ENCODE measurements at regions not wholly inside any gene's neighbourhood (a gene's known extent, or its start where the extent isn't known, plus 50 kb on each side); places are given as distances from the start of the nearest gene placed in this dataset.

GRCh38 chr2:49286045-49286444 is 131.7 kb upstream of the FSHR start:
- Histone ChIP-seq H3K27me3 (ENCODE audit: control insufficient read depth in 2 of 2, insufficient read depth in 1 of 2, low read length in 1 of 2) (no peaks in the 10 kb centered on the region), H3K36me3 (ENCODE audit: control insufficient read depth in 2 of 2, insufficient read depth in 2 of 2, low read length in 1 of 2) (no peaks in the 10 kb centered on the region), H3K4me3 (ENCODE audit: low read length in 2 of 2) (no peak overlapping the region), H3K27ac (ENCODE audit: low read depth in 1 of 2, low read length in 1 of 2) (no peak overlapping the region), H3K4me1 (ENCODE audit: control insufficient read depth in 2 of 2, insufficient read depth in 2 of 2, low read length in 2 of 2) (no peaks in the 10 kb centered on the region), H3K9me3 (ENCODE audit: control insufficient read depth in 2 of 2, insufficient read depth in 1 of 2, low read length in 1 of 2) (no peaks in the 10 kb centered on the region)
- 66% methylated on average over 2 of the region's 2 CpGs for WGBS
- no peak for DNase-seq (ENCODE audit: low read depth in 6 of 9, low spot score in 9 of 9)

GRCh38 chr2:49278561-49278960 is 124.2 kb upstream of the FSHR start:
- H3K36me3 ChIP-seq (ENCODE audit: control insufficient read depth in 2 of 2, insufficient read depth in 2 of 2, low read length in 1 of 2) = no peaks in the 10 kb centered on the region
- H3K27ac ChIP-seq (ENCODE audit: low read depth in 1 of 2, low read length in 1 of 2) = no peak overlapping the region
- H3K4me3 ChIP-seq (ENCODE audit: low read length in 2 of 2) = no peak overlapping the region
- H3K9me3 ChIP-seq (ENCODE audit: control insufficient read depth in 2 of 2, insufficient read depth in 1 of 2, low read length in 1 of 2) = no peaks in the 10 kb centered on the region
- H3K4me1 ChIP-seq (ENCODE audit: control insufficient read depth in 2 of 2, insufficient read depth in 2 of 2, low read length in 2 of 2) = no peaks in the 10 kb centered on the region
- DNase-seq (ENCODE audit: low read depth in 6 of 9, low spot score in 9 of 9) = no peak
- no peaks in the 10 kb centered on the region for H3K27me3 ChIP-seq (ENCODE audit: control insufficient read depth in 2 of 2, insufficient read depth in 1 of 2, low read length in 1 of 2)
- 68% methylated on average over 1 of the region's 1 CpG for WGBS

GRCh38 chr2:49278141-49278540 is 123.8 kb upstream of the FSHR start:
- Histone ChIP-seq H3K36me3 (ENCODE audit: control insufficient read depth in 2 of 2, insufficient read depth in 2 of 2, low read length in 1 of 2) (no peaks in the 10 kb centered on the region), H3K4me1 (ENCODE audit: control insufficient read depth in 2 of 2, insufficient read depth in 2 of 2, low read length in 2 of 2) (no peaks in the 10 kb centered on the region), H3K27me3 (ENCODE audit: control insufficient read depth in 2 of 2, insufficient read depth in 1 of 2, low read length in 1 of 2) (no peaks in the 10 kb centered on the region), H3K27ac (ENCODE audit: low read depth in 1 of 2, low read length in 1 of 2) (no peak overlapping the region), H3K4me3 (ENCODE audit: low read length in 2 of 2) (no peak overlapping the region), H3K9me3 (ENCODE audit: control insufficient read depth in 2 of 2, insufficient read depth in 1 of 2, low read length in 1 of 2) (no peaks in the 10 kb centered on the region)
- no peak for DNase-seq (ENCODE audit: low read depth in 6 of 9, low spot score in 9 of 9)

- Histone ChIP-seq H3K9me3 (ENCODE audit: control insufficient read depth in 2 of 2, insufficient read depth in 1 of 2, low read length in 1 of 2) (no peaks in the 10 kb centered on the region), H3K36me3 (ENCODE audit: control insufficient read depth in 2 of 2, insufficient read depth in 2 of 2, low read length in 1 of 2) (no peaks in the 10 kb centered on the region), H3K4me3 (ENCODE audit: low read length in 2 of 2) (no peak overlapping the region), H3K27me3 (ENCODE audit: control insufficient read depth in 2 of 2, insufficient read depth in 1 of 2, low read length in 1 of 2) (no peaks in the 10 kb centered on the region), H3K4me1 (ENCODE audit: control insufficient read depth in 2 of 2, insufficient read depth in 2 of 2, low read length in 2 of 2) (no peaks in the 10 kb centered on the region), H3K27ac (ENCODE audit: low read depth in 1 of 2, low read length in 1 of 2) (no peak overlapping the region)
- no peak for DNase-seq (ENCODE audit: low read depth in 6 of 9, low spot score in 9 of 9)
- WGBS = 70% methylated on average over 2 of the region's 2 CpGs
Measured at GRCh38 chr2:49271060-49271606, 116.8 kb upstream of the FSHR start.

- WGBS = 97% methylated on average over 6 of the region's 6 CpGs
- DNase-seq (ENCODE audit: low read depth in 6 of 9, low spot score in 9 of 9) = no peak
- Histone ChIP-seq H3K4me1 (ENCODE audit: control insufficient read depth in 2 of 2, insufficient read depth in 2 of 2, low read length in 2 of 2) (no peaks in the 10 kb centered on the region), H3K9me3 (ENCODE audit: control insufficient read depth in 2 of 2, insufficient read depth in 1 of 2, low read length in 1 of 2) (no peaks in the 10 kb centered on the region), H3K36me3 (ENCODE audit: control insufficient read depth in 2 of 2, insufficient read depth in 2 of 2, low read length in 1 of 2) (no peaks in the 10 kb centered on the region), H3K27me3 (ENCODE audit: control insufficient read depth in 2 of 2, insufficient read depth in 1 of 2, low read length in 1 of 2) (no peaks in the 10 kb centered on the region), H3K27ac (ENCODE audit: low read depth in 1 of 2, low read length in 1 of 2) (no peak overlapping the region), H3K4me3 (ENCODE audit: low read length in 2 of 2) (no peak overlapping the region)
Measured at GRCh38 chr2:49270091-49270490, 115.8 kb upstream of the FSHR start.

GRCh38 chr2:49265471-49265870 is 111.2 kb upstream of the FSHR start:
- DNase-seq (ENCODE audit: low read depth in 6 of 9, low spot score in 9 of 9) = no peak
- Histone ChIP-seq H3K4me3 (ENCODE audit: low read length in 2 of 2) (no peak overlapping the region), H3K9me3 (ENCODE audit: control insufficient read depth in 2 of 2, insufficient read depth in 1 of 2, low read length in 1 of 2) (no peaks in the 10 kb centered on the region), H3K27me3 (ENCODE audit: control insufficient read depth in 2 of 2, insufficient read depth in 1 of 2, low read length in 1 of 2) (no peaks in the 10 kb centered on the region), H3K27ac (ENCODE audit: low read depth in 1 of 2, low read length in 1 of 2) (no peak overlapping the region), H3K4me1 (ENCODE audit: control insufficient read depth in 2 of 2, insufficient read depth in 2 of 2, low read length in 2 of 2) (no peaks in the 10 kb centered on the region), H3K36me3 (ENCODE audit: control insufficient read depth in 2 of 2, insufficient read depth in 2 of 2, low read length in 1 of 2) (no peaks in the 10 kb centered on the region)
- WGBS = 76% methylated on average over 2 of the region's 2 CpGs

- DNase-seq (ENCODE audit: low read depth in 6 of 9, low spot score in 9 of 9) = no peak
- Histone ChIP-seq H3K9me3 (ENCODE audit: control insufficient read depth in 2 of 2, insufficient read depth in 1 of 2, low read length in 1 of 2) (no peaks in the 10 kb centered on the region), H3K36me3 (ENCODE audit: control insufficient read depth in 2 of 2, insufficient read depth in 2 of 2, low read length in 1 of 2) (no peaks in the 10 kb centered on the region), H3K27ac (ENCODE audit: low read depth in 1 of 2, low read length in 1 of 2) (no peak overlapping the region), H3K4me1 (ENCODE audit: control insufficient read depth in 2 of 2, insufficient read depth in 2 of 2, low read length in 2 of 2) (no peaks in the 10 kb centered on the region), H3K27me3 (ENCODE audit: control insufficient read depth in 2 of 2, insufficient read depth in 1 of 2, low read length in 1 of 2) (no peaks in the 10 kb centered on the region), H3K4me3 (ENCODE audit: low read length in 2 of 2) (no peak overlapping the region)
- 79% methylated on average over 8 of the region's 8 CpGs for WGBS
Measured at GRCh38 chr2:49262801-49263560, 108.7 kb upstream of the FSHR start.

- WGBS = 97% methylated on average over 4 of the region's 4 CpGs
- Histone ChIP-seq H3K36me3 (ENCODE audit: control insufficient read depth in 2 of 2, insufficient read depth in 2 of 2, low read length in 1 of 2) (no peaks in the 10 kb centered on the region), H3K4me3 (ENCODE audit: low read length in 2 of 2) (no peak overlapping the region), H3K9me3 (ENCODE audit: control insufficient read depth in 2 of 2, insufficient read depth in 1 of 2, low read length in 1 of 2) (no peaks in the 10 kb centered on the region), H3K27ac (ENCODE audit: low read depth in 1 of 2, low read length in 1 of 2) (no peak overlapping the region), H3K4me1 (ENCODE audit: control insufficient read depth in 2 of 2, insufficient read depth in 2 of 2, low read length in 2 of 2) (no peaks in the 10 kb centered on the region), H3K27me3 (ENCODE audit: control insufficient read depth in 2 of 2, insufficient read depth in 1 of 2, low read length in 1 of 2) (no peaks in the 10 kb centered on the region)
- DNase-seq (ENCODE audit: low read depth in 6 of 9, low spot score in 9 of 9) = no peak
Measured at GRCh38 chr2:49261781-49262180, 107.5 kb upstream of the FSHR start.

- Histone ChIP-seq H3K4me1 (ENCODE audit: control insufficient read depth in 2 of 2, insufficient read depth in 2 of 2, low read length in 2 of 2) (no peaks in the 10 kb centered on the region), H3K4me3 (ENCODE audit: low read length in 2 of 2) (no peak overlapping the region), H3K36me3 (ENCODE audit: control insufficient read depth in 2 of 2, insufficient read depth in 2 of 2, low read length in 1 of 2) (no peaks in the 10 kb centered on the region), H3K27ac (ENCODE audit: low read depth in 1 of 2, low read length in 1 of 2) (no peak overlapping the region), H3K27me3 (ENCODE audit: control insufficient read depth in 2 of 2, insufficient read depth in 1 of 2, low read length in 1 of 2) (no peaks in the 10 kb centered on the region), H3K9me3 (ENCODE audit: control insufficient read depth in 2 of 2, insufficient read depth in 1 of 2, low read length in 1 of 2) (no peaks in the 10 kb centered on the region)
- 83% methylated on average over 6 of the region's 6 CpGs for WGBS
- DNase-seq (ENCODE audit: low read depth in 6 of 9, low spot score in 9 of 9) = no peak
Measured at GRCh38 chr2:49260979-49261538, 106.7 kb upstream of the FSHR start.

All from thymus (tissue), 11 donors.